ENCODE measurements at regions not wholly inside any gene's neighbourhood (a gene's known extent, or its start where the extent isn't known, plus 50 kb on each side); places are given as distances from the start of the nearest gene placed in this dataset.

DNA sequence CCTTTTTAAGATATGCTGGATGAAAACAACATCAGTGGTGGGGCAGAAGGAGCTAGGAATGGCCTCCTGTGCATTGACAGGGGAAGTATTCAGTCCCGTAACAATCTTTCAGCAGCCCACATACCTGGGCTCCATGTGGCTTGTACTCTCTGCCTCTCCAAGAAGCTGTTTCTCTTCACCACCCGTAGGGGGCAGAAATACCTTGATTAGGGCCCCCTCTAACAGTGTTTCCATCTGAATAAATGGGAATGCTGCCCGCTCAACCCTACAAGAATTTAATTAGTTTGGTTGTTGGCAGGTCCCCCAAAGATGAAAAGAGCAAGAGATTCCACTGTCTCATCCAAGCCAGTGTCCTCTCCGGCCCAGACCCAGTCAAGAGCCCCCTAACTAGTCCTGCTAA, 155.2 kb downstream of the SMIM20 start:
- Histone ChIP-seq H3K9me3 (ENCODE audit: control insufficient read depth, insufficient read depth, low read depth, low read length) (no peaks in the 10 kb centered on the region), H3K27ac (ENCODE audit: low read length) (no peak overlapping the region), H3K4me3 (ENCODE audit: low read depth in 2 of 2, low read length in 2 of 2) (no peak overlapping the region), H3K36me3 (ENCODE audit: control insufficient read depth, insufficient read depth, low read length) (no peaks in the 10 kb centered on the region), H3K27me3 (ENCODE audit: control insufficient read depth, insufficient read depth, low read length) (no peaks in the 10 kb centered on the region), H3K4me1 (ENCODE audit: control insufficient read depth, insufficient read depth, low read length) (no peaks in the 10 kb centered on the region)
- ChIA-PET POLR2A (no interaction called here), CTCF (no interaction called here)
- in situ Hi-C loops (cut with HindIII; ENCODE audit: low pct_unique_long_range_greater_than_20kb, low sequenced_read_pairs) (no loop called here), intact Hi-C loops (cut with micrococcal nuclease; ENCODE audit: unreplicated experiment) (loop anchor here (10.0 kb wide), 2 partner anchors 256 to 346 kb away; partner anchors contain the start of gene RBPJ)
- TF ChIP-seq SIN3A (IDR thresholded peaks at IDR 0.05; ENCODE audit: borderline replicate concordance, insufficient read depth, low read depth, low read length) (no peak), TCF7L2 (IDR thresholded peaks at IDR 0.05; ENCODE audit: low read depth, low read length) (no peak), POLR2AphosphoS5 (IDR thresholded peaks at IDR 0.05; ENCODE audit: low read depth, low read length) (no peak), CTCF (IDR thresholded peaks at IDR 0.05) (peak; percentile 63), REST (IDR thresholded peaks at IDR 0.05; ENCODE audit: insufficient read depth in 1 of 2, low read depth in 2 of 2, low read length in 1 of 2) (no peak)
- BruUV-seq (replicated peaks), result no TSS peak
- DNase-seq (ENCODE audit: low read depth, low spot score) (no peak), ATAC-seq (peak; percentile 66; the same call in 1 of the 2 replicates)

GRCh38 chr4:26071688-26072087, 157.7 kb downstream of the SMIM20 start:
- ChIA-PET CTCF (no interaction called here), POLR2A (no interaction called here)
- TF ChIP-seq POLR2AphosphoS5 (IDR thresholded peaks at IDR 0.05; ENCODE audit: low read depth, low read length), result no peak
- no peak for TF ChIP-seq SIN3A (IDR thresholded peaks at IDR 0.05; ENCODE audit: borderline replicate concordance, insufficient read depth, low read depth, low read length)
- DNase-seq (ENCODE audit: low read depth, low spot score) (no peak), ATAC-seq (no peak)
- in situ Hi-C loops (cut with HindIII; ENCODE audit: low pct_unique_long_range_greater_than_20kb, low sequenced_read_pairs) (no loop called here), intact Hi-C loops (cut with micrococcal nuclease; ENCODE audit: unreplicated experiment) (no loop called here)
- BruUV-seq (replicated peaks), result no TSS peak
- no peak overlapping the region for H3K4me3 ChIP-seq (ENCODE audit: low read depth in 2 of 2, low read length in 2 of 2)
- no peak overlapping the region for H3K27ac ChIP-seq (ENCODE audit: low read length)
- no peaks in the 10 kb centered on the region for H3K9me3 ChIP-seq (ENCODE audit: control insufficient read depth, insufficient read depth, low read depth, low read length)
- H3K36me3 ChIP-seq (ENCODE audit: control insufficient read depth, insufficient read depth, low read length), result no peaks in the 10 kb centered on the region
- no peaks in the 10 kb centered on the region for H3K27me3 ChIP-seq (ENCODE audit: control insufficient read depth, insufficient read depth, low read length)
- H3K4me1 ChIP-seq (ENCODE audit: control insufficient read depth, insufficient read depth, low read length), result no peaks in the 10 kb centered on the region

DNA sequence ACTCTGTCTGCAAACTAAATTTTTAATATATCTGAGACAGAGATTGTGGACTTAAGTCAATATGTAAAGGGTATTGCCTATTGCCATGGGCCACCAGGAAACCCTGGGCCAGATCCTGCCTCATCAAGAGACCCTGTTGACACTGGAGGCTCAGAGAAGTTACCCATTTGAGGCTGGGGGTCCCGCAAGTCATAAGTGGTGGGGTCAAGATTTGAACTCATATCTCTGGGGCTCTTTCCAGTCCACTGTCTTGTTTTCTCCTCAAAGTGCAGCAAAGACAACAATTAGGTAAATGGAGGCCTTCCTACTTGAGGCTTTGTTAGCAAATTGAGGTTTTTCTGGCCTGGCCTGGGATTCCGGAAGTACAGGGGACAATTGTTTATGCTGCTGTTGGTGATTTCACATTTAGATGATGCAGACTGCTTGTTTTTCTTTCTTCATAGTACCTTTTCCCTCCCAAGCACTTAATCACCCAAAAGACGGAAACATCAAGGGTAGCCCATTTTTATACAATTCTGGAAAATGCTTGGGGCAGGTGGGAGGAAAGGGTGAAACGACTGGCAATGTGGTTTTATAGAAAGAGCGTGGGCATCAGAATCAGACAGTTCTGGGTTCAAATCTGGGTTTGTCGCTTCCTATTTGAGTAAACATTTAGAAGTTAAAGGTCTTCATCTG, 160.0 kb downstream of the SMIM20 start:
- no peaks in the 10 kb centered on the region for H3K27me3 ChIP-seq (ENCODE audit: control insufficient read depth, insufficient read depth, low read length)
- no peak overlapping the region for H3K27ac ChIP-seq (ENCODE audit: low read length)
- DNase-seq (ENCODE audit: low read depth, low spot score), result no peak
- intact Hi-C loops (cut with micrococcal nuclease; ENCODE audit: unreplicated experiment), result no loop called here
- POLR2A ChIA-PET, result no interaction called here
- no peak overlapping the region for H3K4me3 ChIP-seq (ENCODE audit: low read depth in 2 of 2, low read length in 2 of 2)
- H3K36me3 ChIP-seq (ENCODE audit: control insufficient read depth, insufficient read depth, low read length), result no peaks in the 10 kb centered on the region
- no peaks in the 10 kb centered on the region for H3K4me1 ChIP-seq (ENCODE audit: control insufficient read depth, insufficient read depth, low read length)
- ATAC-seq, result no peak
- in situ Hi-C loops (cut with HindIII; ENCODE audit: low pct_unique_long_range_greater_than_20kb, low sequenced_read_pairs), result no loop called here
- BruUV-seq (replicated peaks), result no TSS peak
- H3K9me3 ChIP-seq (ENCODE audit: control insufficient read depth, insufficient read depth, low read depth, low read length), result no peaks in the 10 kb centered on the region; the same call in 1 of the 2 replicates
- CTCF ChIA-PET, result no interaction called here
- no peak for TF ChIP-seq CTCF (IDR thresholded peaks at IDR 0.05)
- no peak for TF ChIP-seq SIN3A (IDR thresholded peaks at IDR 0.05; ENCODE audit: borderline replicate concordance, insufficient read depth, low read depth, low read length)
- TF ChIP-seq TCF7L2 (IDR thresholded peaks at IDR 0.05; ENCODE audit: low read depth, low read length), result no peak
- TF ChIP-seq POLR2AphosphoS5 (IDR thresholded peaks at IDR 0.05; ENCODE audit: low read depth, low read length), result no peak
- no peak for TF ChIP-seq REST (IDR thresholded peaks at IDR 0.05; ENCODE audit: insufficient read depth in 1 of 2, low read depth in 2 of 2, low read length in 1 of 2)

Measured in Panc1 (cell line).